ENCODE measurements at regions not wholly inside any gene's neighbourhood (a gene's known extent, or its start where the extent isn't known, plus 50 kb on each side); places are given as distances from the start of the nearest gene placed in this dataset.

GRCh38 chr3:46135475-46135874 is 72.6 kb downstream of the CCR1 start:
- no peaks in the 10 kb centered on the region for H3K9me2 ChIP-seq (ENCODE audit: insufficient read depth, low read length)
- no peaks in the 10 kb centered on the region for H4K20me1 ChIP-seq (ENCODE audit: insufficient read depth)
- no peak overlapping the region for H3K4me3 ChIP-seq (ENCODE audit: low read length)
- no peaks in the 10 kb centered on the region for H3K27me3 ChIP-seq (ENCODE audit: insufficient read depth, low read depth, low read length)
- H3K9ac ChIP-seq (ENCODE audit: low read length) = no peak overlapping the region
- H3K9me3 ChIP-seq (ENCODE audit: low read length) = no peaks in the 10 kb centered on the region
- no peak overlapping the region for H2AFZ ChIP-seq (ENCODE audit: low read depth, low read length)
- no peaks in the 10 kb centered on the region for H3K36me3 ChIP-seq (ENCODE audit: insufficient read depth, low read length)
- no peaks in the 10 kb centered on the region for H3K79me2 ChIP-seq (replicated peaks; ENCODE audit: insufficient read depth, low read length)
- TF ChIP-seq POLR2AphosphoS5 (IDR thresholded peaks at IDR 0.05) = no peak
- no peak for TF ChIP-seq REST (IDR thresholded peaks at IDR 0.05; ENCODE audit: borderline replicate concordance)
- TF ChIP-seq CTCF (IDR thresholded peaks at IDR 0.05; ENCODE audit: poor library complexity, severe bottlenecking) = no peak
- no peak for TF ChIP-seq TAF1 (IDR thresholded peaks at IDR 0.05; ENCODE audit: low read depth)
- no peak for TF ChIP-seq SMC3 (conservative IDR thresholded peaks at IDR 0.05; ENCODE audit: poor library complexity)
- TF ChIP-seq EZH2 (IDR thresholded peaks at IDR 0.05; ENCODE audit: borderline replicate concordance, insufficient read depth, low read length, poor library complexity, severe bottlenecking) = no peak
- TF ChIP-seq EP300 (conservative IDR thresholded peaks at IDR 0.05; ENCODE audit: poor library complexity, severe bottlenecking) = no peak
- TF ChIP-seq RAD21 (conservative IDR thresholded peaks at IDR 0.05) = no peak
- no peak for TF ChIP-seq MXI1 (conservative IDR thresholded peaks at IDR 0.05; ENCODE audit: poor library complexity, severe bottlenecking)
- H3K4me2 ChIP-seq (ENCODE audit: low read length) = no peak overlapping the region
- H3F3A ChIP-seq (ENCODE audit: insufficient read depth, low read length, poor library complexity, severe bottlenecking) = no peaks in the 10 kb centered on the region
- H3K27ac ChIP-seq (ENCODE audit: low read length) = no peak overlapping the region

GRCh38 chr3:46133285-46133684 is 74.8 kb downstream of the CCR1 start:
- Histone ChIP-seq H3K4me2 (ENCODE audit: low read length) (no peak overlapping the region), H3F3A (ENCODE audit: insufficient read depth, low read length, poor library complexity, severe bottlenecking) (no peaks in the 10 kb centered on the region), H3K36me3 (ENCODE audit: insufficient read depth, low read length) (no peaks in the 10 kb centered on the region), H3K27ac (ENCODE audit: low read length) (no peak overlapping the region), H3K9ac (ENCODE audit: low read length) (no peak overlapping the region), H4K20me1 (ENCODE audit: insufficient read depth) (no peaks in the 10 kb centered on the region), H2AFZ (ENCODE audit: low read depth, low read length) (no peak overlapping the region), H3K4me3 (ENCODE audit: low read length) (no peak overlapping the region), H3K9me2 (ENCODE audit: insufficient read depth, low read length) (no peaks in the 10 kb centered on the region), H3K79me2 (replicated peaks; ENCODE audit: insufficient read depth, low read length) (no peaks in the 10 kb centered on the region), H3K9me3 (ENCODE audit: low read length) (no peaks in the 10 kb centered on the region), H3K27me3 (ENCODE audit: insufficient read depth, low read depth, low read length) (no peaks in the 10 kb centered on the region)
- no peak for TF ChIP-seq REST (IDR thresholded peaks at IDR 0.05; ENCODE audit: borderline replicate concordance)
- TF ChIP-seq SMC3 (conservative IDR thresholded peaks at IDR 0.05; ENCODE audit: poor library complexity) = no peak
